ENCODE measurements at regions not wholly inside any gene's neighbourhood (a gene's known extent, or its start where the extent isn't known, plus 50 kb on each side); places are given as distances from the start of the nearest gene placed in this dataset.

DNA sequence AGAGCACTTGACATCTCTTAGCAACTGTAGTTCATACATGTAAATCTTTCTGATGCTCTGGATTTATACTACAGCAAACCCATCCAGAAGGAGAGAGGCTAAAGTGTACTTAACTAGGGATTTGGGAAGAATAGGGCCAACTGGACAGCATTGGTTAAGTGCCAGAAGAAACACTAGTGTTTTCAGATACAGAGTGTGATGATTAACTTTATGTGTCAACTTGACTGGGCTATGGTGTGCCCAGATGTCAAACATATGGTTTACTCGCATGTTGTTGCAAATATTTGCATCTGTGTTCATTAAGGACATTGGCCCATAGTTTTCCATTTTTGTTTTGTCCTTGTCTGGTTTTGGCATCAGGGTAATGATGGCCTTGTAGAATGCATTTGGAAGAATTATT, 384.7 kb upstream of the KCND2 start:
- intact Hi-C loops (cut with micrococcal nuclease), result no loop called here
- Mint-ChIP-seq H3K9me3 (peaks cover 9% of the 10 kb centered on the region), H3K27me3 (no peaks in the 10 kb centered on the region), H3K4me3 (no peak overlapping the region), H3K27ac (no peak overlapping the region), H3K4me1 (no peaks in the 10 kb centered on the region), H3K36me3 (ENCODE audit: low read depth) (no peaks in the 10 kb centered on the region)
- ATAC-seq (ENCODE audit: low read depth), result no peak
- DNase-seq, result no peak
- no peak for TF ChIP-seq CTCF (IDR thresholded peaks at IDR 0.05)
- CTCF ChIA-PET, result no interaction called here
- POLR2A ChIA-PET, result no interaction called here

DNA sequence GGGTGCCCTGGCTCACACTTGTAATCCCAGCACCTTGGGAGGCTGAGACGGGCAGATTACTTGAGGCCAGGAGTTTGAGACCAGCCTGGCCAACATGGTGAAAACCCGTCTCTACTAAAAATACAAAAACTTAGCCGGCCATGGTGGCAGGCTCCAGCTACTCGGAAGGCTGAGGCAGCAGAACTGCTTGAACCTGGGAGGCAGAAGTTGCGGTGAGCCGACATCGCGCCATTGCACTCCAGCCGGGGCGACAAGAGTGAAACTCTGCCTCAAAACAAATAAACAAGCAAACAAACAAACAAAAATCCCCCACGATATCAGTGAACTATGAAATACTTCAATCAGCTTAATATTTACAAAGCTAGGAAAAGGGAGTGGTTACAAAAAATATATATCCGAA, 382.3 kb upstream of the KCND2 start:
- Mint-ChIP-seq H3K4me1 (no peaks in the 10 kb centered on the region), H3K4me3 (no peak overlapping the region), H3K36me3 (ENCODE audit: low read depth) (no peaks in the 10 kb centered on the region), H3K27ac (no peak overlapping the region), H3K9me3 (peaks cover 3% of the 10 kb centered on the region), H3K27me3 (no peaks in the 10 kb centered on the region)
- intact Hi-C loops (cut with micrococcal nuclease), result no loop called here
- CTCF ChIA-PET, result no interaction called here
- TF ChIP-seq CTCF (IDR thresholded peaks at IDR 0.05), result no peak
- DNase-seq (no peak), ATAC-seq (ENCODE audit: low read depth) (no peak)
- POLR2A ChIA-PET, result no interaction called here

DNA sequence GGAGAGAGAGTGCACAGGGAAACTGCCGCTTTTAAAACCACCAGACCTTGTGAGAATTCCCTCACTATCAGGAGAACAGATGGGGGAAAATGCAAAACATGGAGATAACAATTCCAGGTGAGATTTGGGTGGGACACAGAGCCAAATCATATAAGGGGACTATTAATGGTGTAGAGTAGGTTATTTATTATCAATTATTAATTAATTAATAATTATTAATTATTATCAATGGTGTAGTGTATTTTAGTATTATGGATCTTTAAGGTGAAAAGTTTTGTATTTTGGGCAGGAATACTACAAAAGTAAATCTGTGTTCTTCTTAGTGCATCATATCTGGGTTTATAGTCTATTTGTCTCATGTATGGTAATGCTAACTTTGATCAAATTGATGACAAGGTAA, 377.7 kb upstream of the KCND2 start:
- no peak for TF ChIP-seq CTCF (IDR thresholded peaks at IDR 0.05)
- Mint-ChIP-seq H3K27me3 (no peaks in the 10 kb centered on the region), H3K27ac (no peak overlapping the region), H3K4me3 (no peak overlapping the region), H3K9me3 (peaks cover 2% of the 10 kb centered on the region), H3K36me3 (ENCODE audit: low read depth) (no peaks in the 10 kb centered on the region), H3K4me1 (no peaks in the 10 kb centered on the region)
- DNase-seq (no peak), ATAC-seq (ENCODE audit: low read depth) (no peak)
- POLR2A ChIA-PET, result no interaction called here
- CTCF ChIA-PET, result no interaction called here
- intact Hi-C loops (cut with micrococcal nuclease), result no loop called here

DNA sequence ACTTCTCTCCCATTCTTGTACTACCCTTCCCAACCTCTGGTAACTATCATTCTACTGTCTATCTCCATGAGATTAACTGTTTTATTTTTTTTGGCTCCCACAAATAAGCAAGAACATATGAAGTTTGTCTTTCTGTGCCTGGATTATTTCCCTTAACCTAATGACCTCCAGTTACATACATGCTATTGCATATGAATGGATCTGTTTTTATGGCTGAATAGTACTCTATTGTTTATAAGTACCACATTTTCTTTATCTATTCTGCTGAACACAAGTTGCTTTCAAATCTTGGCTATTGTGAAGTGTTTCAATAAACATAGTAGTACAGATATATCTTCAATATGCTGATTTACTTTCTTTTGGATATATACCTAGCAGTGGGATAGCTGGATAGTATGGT, 376.6 kb upstream of the KCND2 start:
- no peaks in the 10 kb centered on the region for H3K27me3 Mint-ChIP-seq
- CTCF ChIA-PET, result no interaction called here
- H3K9me3 Mint-ChIP-seq, result peaks cover 2% of the 10 kb centered on the region
- H3K4me3 Mint-ChIP-seq, result no peak overlapping the region
- no peaks in the 10 kb centered on the region for H3K36me3 Mint-ChIP-seq (ENCODE audit: low read depth)
- no peak overlapping the region for H3K27ac Mint-ChIP-seq
- intact Hi-C loops (cut with micrococcal nuclease), result no loop called here
- TF ChIP-seq CTCF (IDR thresholded peaks at IDR 0.05), result no peak
- DNase-seq (no peak), ATAC-seq (ENCODE audit: low read depth) (no peak)
- POLR2A ChIA-PET, result no interaction called here
- no peaks in the 10 kb centered on the region for H3K4me1 Mint-ChIP-seq

DNA sequence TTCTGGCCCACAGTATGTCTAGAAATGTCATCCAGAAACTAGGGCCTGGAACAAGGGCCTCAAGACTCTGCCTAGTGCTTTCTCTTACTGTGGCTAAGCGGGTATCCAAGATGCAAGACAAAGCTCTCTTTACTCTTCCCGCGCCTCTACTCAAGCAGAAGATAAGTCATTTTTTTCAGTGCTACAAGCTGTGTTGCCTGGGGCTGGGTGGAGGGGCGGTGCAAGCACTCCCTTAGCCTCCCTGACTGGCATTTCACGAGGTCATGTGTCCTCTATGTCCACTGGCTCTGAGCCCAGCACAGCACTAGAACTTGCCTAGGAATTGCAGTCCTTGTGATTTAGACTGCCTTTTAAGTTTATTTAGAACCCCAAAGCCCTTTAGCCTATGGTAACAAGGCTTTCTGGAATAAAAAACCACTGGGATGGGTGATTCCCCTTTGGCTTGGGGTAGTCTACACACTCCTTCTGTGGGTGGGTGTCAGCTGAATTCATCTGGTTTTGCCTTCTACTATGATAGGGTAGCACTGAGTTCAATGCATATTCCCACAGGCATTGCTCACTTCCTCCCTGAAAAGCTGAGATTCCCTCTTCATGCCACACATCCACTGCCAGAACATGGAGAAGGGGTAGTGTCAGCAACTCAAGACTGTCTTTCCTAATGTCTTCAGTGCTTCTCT, 371.8 kb upstream of the KCND2 start:
- H3K36me3 Mint-ChIP-seq (ENCODE audit: low read depth), result no peaks in the 10 kb centered on the region
- TF ChIP-seq CTCF (IDR thresholded peaks at IDR 0.05), result no peak
- H3K4me1 Mint-ChIP-seq, result no peaks in the 10 kb centered on the region
- DNase-seq (no peak), ATAC-seq (ENCODE audit: low read depth) (no peak)
- CTCF ChIA-PET, result no interaction called here
- H3K27ac Mint-ChIP-seq, result no peak overlapping the region
- no peaks in the 10 kb centered on the region for H3K27me3 Mint-ChIP-seq
- POLR2A ChIA-PET, result no interaction called here
- intact Hi-C loops (cut with micrococcal nuclease), result no loop called here
- H3K4me3 Mint-ChIP-seq, result no peak overlapping the region
- H3K9me3 Mint-ChIP-seq, result peaks cover 2% of the 10 kb centered on the region
